NB4 (cell line): ENCODE measurements at regions not wholly inside any gene's neighbourhood (a gene's known extent, or its start where the extent isn't known, plus 50 kb on each side); places are given as distances from the start of the nearest gene placed in this dataset.

ENCODE experiments used
- CTCF ChIP-seq: IDR thresholded peaks from one replicate; pipeline ENCODE4 v1.5.1; 2012; ENCODE audit warnings: low read depth, low read length
- POLR2A ChIP-seq: IDR thresholded peaks from 2 replicates; pipeline ENCODE4 v1.6.1; 2011; ENCODE audit warnings: mild to moderate bottlenecking; ENCODE audit not compliant: insufficient read length; ENCODE audit errors: extremely low read depth

- TF ChIP-seq CTCF (no peak), POLR2A (no peak)
Observed at GRCh38 chr11:37503411-37504059, 905.5 kb upstream of the RAG2 start.
